A549 (cell line): ENCODE measurements at regions not wholly inside any gene's neighbourhood (a gene's known extent, or its start where the extent isn't known, plus 50 kb on each side); places are given as distances from the start of the nearest gene placed in this dataset.

Experiments
- ATAC-seq, 2 experiments: fragments of 200-7000 bp in 1 of 2; fragments of >200 bp in 1 of 2; cut with Nextera tagmentation in 1 of 2; cut with Tn5 transposase in 1 of 2; 3 replicates each; pipeline versions ENCODE4 v1.8.0 to v1.9.1; 2018 to 2020; ENCODE audit warnings: mild to moderate bottlenecking in 1 of 2, moderate library complexity in 1 of 2
- CTCF ChIA-PET: fragments of 300-600 bp; sonication (Branson Sonifier 250); formaldehyde crosslinking; extraction: SDS; loops from one replicate; lab custom pipeline; 2021; ENCODE audit warnings: antibody characterized with exemption, inconsistent platforms; lab: Yijun Ruan, JAX
- POLR2A ChIA-PET: fragments of 350-600 bp; formaldehyde crosslinking; extraction: SDS; loops from one replicate; lab custom pipeline; 2021; ENCODE audit warnings: antibody characterized with exemption, inconsistent platforms; lab: Yijun Ruan, JAX
- DNase-seq, 2 experiments: peaks; one replicate each; pipeline versions ENCODE4 v3.0.0 to v3.0.0-alpha.2; 2011 to 2016; ENCODE audit warnings: low read depth in 1 of 2, low spot score in 1 of 2
- FAIRE-seq: peaks from 2 replicates; lab custom pipeline; 2011; peaks lifted over from hg19 to GRCh38; lab: Jason Lieb, UNC
- H3K27ac ChIP-seq, 2 experiments: fragments of >200 bp; sonication (Bioruptor Twin); formaldehyde crosslinking; 3 replicates each; pipeline ENCODE4 v1.5.1; 2016 to 2017
- H3K4me1 ChIP-seq: fragments of >200 bp; sonication (Bioruptor Twin); formaldehyde crosslinking; 3 replicates; pipeline ENCODE4 v1.6.1; 2016
- H3K4me2 ChIP-seq: fragments of >200 bp; sonication (Bioruptor Twin); formaldehyde crosslinking; 3 replicates; pipeline ENCODE4 v1.6.1; 2016
- H3K4me3 ChIP-seq: fragments of >200 bp; sonication (Bioruptor Twin); formaldehyde crosslinking; 3 replicates; pipeline ENCODE4 v1.5.1; 2016
- H3K9me3 ChIP-seq: fragments of >200 bp; sonication (Bioruptor Twin); formaldehyde crosslinking; 3 replicates; pipeline ENCODE4 v1.6.1; 2016
- ATOH8 ChIP-seq: fragments of 250-450 bp; sonication (Bioruptor Pico); IDR thresholded peaks from 2 replicates; pipeline ENCODE4 v1.5.0; 2020; ENCODE audit warnings: low read depth, mild to moderate bottlenecking, moderate library complexity
- CHD2 ChIP-seq: fragments of 150-350 bp; IDR thresholded peaks from 2 replicates; pipeline ENCODE4 v1.6.1; 2014; ENCODE audit warnings: low read length; ENCODE audit not compliant: partially characterized antibody
- EHMT2 ChIP-seq: fragments of 200-600 bp; sonication (generic); IDR thresholded peaks from 2 replicates; pipeline ENCODE4 v1.6.1; 2016; ENCODE audit warnings: antibody characterized with exemption, low read depth, mild to moderate bottlenecking, moderate library complexity
- ESRRA ChIP-seq: fragments of 150-350 bp; IDR thresholded peaks from 2 replicates; pipeline ENCODE4 v1.6.1; 2014; ENCODE audit warnings: mild to moderate bottlenecking, low read length, borderline replicate concordance
- HES2 ChIP-seq: fragments of >200 bp; sonication (Bioruptor Twin); formaldehyde crosslinking; IDR thresholded peaks from 2 replicates; pipeline ENCODE4 v1.6.1; 2016
- HMGXB4 ChIP-seq: fragments of 250-450 bp; sonication (Bioruptor Pico); IDR thresholded peaks from 2 replicates; pipeline ENCODE4 v1.5.0; 2021; ENCODE audit warnings: mild to moderate bottlenecking, moderate library complexity, borderline replicate concordance
- HOXA7 ChIP-seq: fragments of 250-450 bp; sonication (Bioruptor Pico); IDR thresholded peaks from 2 replicates; pipeline ENCODE4 v1.5.0; 2020; ENCODE audit warnings: mild to moderate bottlenecking, moderate library complexity
- KDM1A ChIP-seq: fragments of 200-600 bp; sonication (generic); IDR thresholded peaks from 2 replicates; pipeline ENCODE4 v1.6.1; 2016; ENCODE audit warnings: low read depth, mild to moderate bottlenecking
- KDM5A ChIP-seq: fragments of 200-600 bp; sonication (generic); IDR thresholded peaks from 2 replicates; pipeline ENCODE4 v1.6.1; 2016; ENCODE audit warnings: antibody characterized with exemption, mild to moderate bottlenecking
- MYC ChIP-seq: IDR thresholded peaks from 2 replicates; pipeline ENCODE4 v1.6.1; 2012; ENCODE audit warnings: mild to moderate bottlenecking, inconsistent platforms, low read length, improper control_type of control experiment, borderline replicate concordance
- NFE2L2 ChIP-seq: fragments of 150-350 bp; conservative IDR thresholded peaks from 2 replicates; pipeline ENCODE4 v1.6.1; 2014; ENCODE audit warnings: low read length
- PHF8 ChIP-seq: fragments of 200-600 bp; sonication (generic); IDR thresholded peaks from 2 replicates; pipeline ENCODE4 v1.6.1; 2016; ENCODE audit warnings: low read depth, mild to moderate bottlenecking, antibody characterized with exemption, moderate library complexity, borderline replicate concordance
- POLR2A ChIP-seq: IDR thresholded peaks from 2 replicates; pipeline ENCODE4 v1.6.1; 2012; ENCODE audit warnings: mild to moderate bottlenecking, low read length
- POLR2AphosphoS2 ChIP-seq: conservative IDR thresholded peaks from 2 replicates; pipeline ENCODE4 v1.6.1; 2012; ENCODE audit warnings: low read length, improper control_type of control experiment, inconsistent platforms
- RFX5 ChIP-seq: fragments of 450-650 bp; IDR thresholded peaks from 2 replicates; pipeline ENCODE4 v1.7.1; 2014; ENCODE audit warnings: antibody characterized with exemption, mild to moderate bottlenecking, moderate library complexity
- SMC3 ChIP-seq: fragments of >200 bp; sonication (Bioruptor Twin); formaldehyde crosslinking; IDR thresholded peaks from 3 replicates; pipeline ENCODE4 v1.6.1; 2018; ENCODE audit warnings: inconsistent platforms
- SREBF2 ChIP-seq: fragments of 450-650 bp; IDR thresholded peaks from 2 replicates; pipeline ENCODE4 v1.6.1; 2014; ENCODE audit warnings: mild to moderate bottlenecking, moderate library complexity
- TP53 ChIP-seq: fragments of 250-450 bp; sonication (Bioruptor Pico); IDR thresholded peaks from 2 replicates; pipeline ENCODE4 v1.5.0; 2021; ENCODE audit warnings: mild to moderate bottlenecking, moderate library complexity
- ZC3H11A ChIP-seq: fragments of 450-650 bp; IDR thresholded peaks from 2 replicates; pipeline ENCODE4 v1.6.1; 2014; ENCODE audit warnings: antibody characterized with exemption, mild to moderate bottlenecking
- ZFP36 ChIP-seq: fragments of 450-650 bp; IDR thresholded peaks from 2 replicates; pipeline ENCODE4 v1.6.1; 2014; ENCODE audit warnings: borderline replicate concordance; ENCODE audit not compliant: partially characterized antibody
- ZSCAN20 ChIP-seq: fragments of 250-450 bp; sonication (Bioruptor Pico); IDR thresholded peaks from 2 replicates; pipeline ENCODE4 v1.8.0; 2022; ENCODE audit warnings: mild to moderate bottlenecking, moderate library complexity
- WGBS: methylation state at CpG from one replicate; pipeline ENCODE4 v1.1.6; 2017; ENCODE audit errors: missing lambda C conversion rate; 5-methylcytosine and 5-hydroxymethylcytosine counted together
- TF ChIP-seq, protein P1 (sequence below): fragments of 150-350 bp; IDR thresholded peaks from 2 replicates; pipeline ENCODE4 v1.6.1; 2014; ENCODE audit warnings: low read depth, mild to moderate bottlenecking, low read length
- TF ChIP-seq, protein P2 (sequence below): IDR thresholded peaks from 2 replicates; pipeline ENCODE4 v1.6.1; 2012

GRCh38 chr4:19520939-19521520 lies 730.7 kb upstream of the SLIT2 start:
- Histone ChIP-seq H3K4me2 (no peak overlapping the region), H3K4me1 (no peaks in the 10 kb centered on the region), H3K4me3 (no peak overlapping the region), H3K27ac (no peak overlapping the region), H3K9me3 (no peaks in the 10 kb centered on the region)
- no peak for TF ChIP-seq RFX5
- TF ChIP-seq SMC3 = no peak
- TF ChIP-seq POLR2A = no peak
- no peak for TF ChIP-seq ZC3H11A
- TF ChIP-seq MYC = no peak
- TF ChIP-seq KDM5A = no peak
- TF ChIP-seq ZSCAN20 = no peak
- TF ChIP-seq CHD2 = no peak
- WGBS = 8% methylated on average over 7 of the region's 7 CpGs
- DNase-seq (no peak), FAIRE-seq (no peak), ATAC-seq (no peak)
- POLR2A ChIA-PET = no interaction called here
- CTCF ChIA-PET = no interaction called here

- Histone ChIP-seq H3K4me1 (no peaks in the 10 kb centered on the region), H3K9me3 (no peaks in the 10 kb centered on the region), H3K4me2 (no peak overlapping the region), H3K4me3 (no peak overlapping the region), H3K27ac (no peak overlapping the region)
- ATAC-seq (no peak), DNase-seq (no peak), FAIRE-seq (no peak)
- 0% methylated on average over 1 of the region's 1 CpG for WGBS
- ChIA-PET POLR2A (no interaction called here), CTCF (no interaction called here)
- no peak for TF ChIP-seq KDM1A
- no peak for TF ChIP-seq POLR2AphosphoS2
- TF ChIP-seq, protein P1, sequence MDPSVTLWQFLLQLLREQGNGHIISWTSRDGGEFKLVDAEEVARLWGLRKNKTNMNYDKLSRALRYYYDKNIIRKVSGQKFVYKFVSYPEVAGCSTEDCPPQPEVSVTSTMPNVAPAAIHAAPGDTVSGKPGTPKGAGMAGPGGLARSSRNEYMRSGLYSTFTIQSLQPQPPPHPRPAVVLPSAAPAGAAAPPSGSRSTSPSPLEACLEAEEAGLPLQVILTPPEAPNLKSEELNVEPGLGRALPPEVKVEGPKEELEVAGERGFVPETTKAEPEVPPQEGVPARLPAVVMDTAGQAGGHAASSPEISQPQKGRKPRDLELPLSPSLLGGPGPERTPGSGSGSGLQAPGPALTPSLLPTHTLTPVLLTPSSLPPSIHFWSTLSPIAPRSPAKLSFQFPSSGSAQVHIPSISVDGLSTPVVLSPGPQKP = no peak
- TF ChIP-seq TP53 = no peak
- no peak for TF ChIP-seq PHF8
- no peak for TF ChIP-seq HES2
- TF ChIP-seq, protein P2, sequence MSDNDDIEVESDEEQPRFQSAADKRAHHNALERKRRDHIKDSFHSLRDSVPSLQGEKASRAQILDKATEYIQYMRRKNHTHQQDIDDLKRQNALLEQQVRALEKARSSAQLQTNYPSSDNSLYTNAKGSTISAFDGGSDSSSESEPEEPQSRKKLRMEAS = no peak
- no peak for TF ChIP-seq ZC3H11A
- no peak for TF ChIP-seq HOXA7 (CRISPR knock-in tag)
- no peak for TF ChIP-seq CHD2
- no peak for TF ChIP-seq ZFP36
- no peak for TF ChIP-seq ESRRA
- no peak for TF ChIP-seq NFE2L2
- no peak for TF ChIP-seq HMGXB4 (CRISPR knock-in tag)
- no peak for TF ChIP-seq ZSCAN20
- TF ChIP-seq ATOH8 (CRISPR knock-in tag) = no peak
- TF ChIP-seq SREBF2 = no peak
- no peak for TF ChIP-seq EHMT2
Observed at GRCh38 chr4:19514276-19515070, 737.2 kb upstream of the SLIT2 start.
